IMR-90 (cell line): ENCODE measurements at regions not wholly inside any gene's neighbourhood (a gene's known extent, or its start where the extent isn't known, plus 50 kb on each side); places are given as distances from the start of the nearest gene placed in this dataset.

Experiments
- ATAC-seq: fragments of 200-7000 bp; cut with Tn5 transposase; 2 replicates; pipeline ENCODE4 v1.9.1; 2020; ENCODE audit warnings: low read depth, mild to moderate bottlenecking, moderate library complexity
- BruUV-seq: library from RNA; stranded (reverse); fragments of 400-500 nt; replicated peaks from 2 replicates; lab custom pipeline; 2021; lab: Mats Ljungman, UMichigan
- CTCF ChIA-PET: fragments of 300-600 bp; formaldehyde crosslinking; extraction: SDS; loops from one replicate; lab custom pipeline; 2021; ENCODE audit warnings: antibody characterized with exemption; lab: Yijun Ruan, JAX
- POLR2A ChIA-PET: fragments of 300-600 bp; sonication (Branson Sonifier 250); formaldehyde crosslinking; loops from one replicate; lab custom pipeline; 2022; ENCODE audit warnings: antibody characterized with exemption; ENCODE audit not compliant: unreplicated experiment; lab: Charles Lee
- DNase-seq: peaks from one replicate; pipeline ENCODE4 v3.0.0; 2013
- H2AFZ ChIP-seq: replicated peaks from 2 replicates; pipeline ENCODE3; 2013; ENCODE audit warnings: low read length, mild to moderate bottlenecking; ENCODE audit not compliant: poor library complexity
- H2AK5ac ChIP-seq: 2 replicates; pipeline ENCODE4 v1.6.1; 2013; ENCODE audit warnings: low read depth, low read length, inconsistent platforms
- H2AK9ac ChIP-seq: replicated peaks from 2 replicates; pipeline ENCODE3; 2013; ENCODE audit warnings: mild to moderate bottlenecking, low read depth, low read length, moderate library complexity; ENCODE audit not compliant: poor library complexity
- H2BK120ac ChIP-seq: 2 replicates; pipeline ENCODE4 v1.6.1; 2013; ENCODE audit warnings: low read depth, low read length, inconsistent platforms
- H2BK15ac ChIP-seq: 3 replicates; pipeline ENCODE4 v1.6.1; 2013; ENCODE audit warnings: low read depth, low read length, inconsistent platforms
- H2BK20ac ChIP-seq: 2 replicates; pipeline ENCODE4 v1.6.1; 2013; ENCODE audit warnings: low read depth, mild to moderate bottlenecking, inconsistent platforms, low read length, moderate library complexity
- H2BK5ac ChIP-seq: 2 replicates; pipeline ENCODE4 v1.6.1; 2013; ENCODE audit warnings: mild to moderate bottlenecking, low read depth, low read length, inconsistent platforms; ENCODE audit not compliant: poor library complexity, severe bottlenecking
- H3K14ac ChIP-seq: replicated peaks from 2 replicates; pipeline ENCODE4 v1.6.1; 2013; ENCODE audit warnings: low read depth, low read length, inconsistent platforms
- H3K18ac ChIP-seq: 2 replicates; pipeline ENCODE4 v1.6.1; 2013; ENCODE audit warnings: low read depth, low read length, control low read depth
- H3K23ac ChIP-seq: 2 replicates; pipeline ENCODE4 v1.6.1; 2013; ENCODE audit warnings: low read depth, low read length, inconsistent platforms
- H3K27ac ChIP-seq: 2 replicates; pipeline ENCODE4 v1.5.1; 2013; ENCODE audit warnings: mild to moderate bottlenecking, control low read depth, low read length; ENCODE audit not compliant: insufficient read depth
- H3K27me3 ChIP-seq: 2 replicates; pipeline ENCODE4 v1.6.1; 2013; ENCODE audit warnings: low read length; ENCODE audit not compliant: control insufficient read depth, insufficient read depth
- H3K36me3 ChIP-seq: 2 replicates; pipeline ENCODE4 v1.6.1; 2013; ENCODE audit warnings: low read length, mixed read lengths; ENCODE audit not compliant: control insufficient read depth, insufficient read depth
- H3K4ac ChIP-seq: 2 replicates; pipeline ENCODE4 v1.6.1; 2013; ENCODE audit warnings: low read depth, low read length, inconsistent platforms
- H3K4me1 ChIP-seq: 2 replicates; pipeline ENCODE4 v1.6.1; 2013; ENCODE audit warnings: low read length, mixed read lengths; ENCODE audit not compliant: control insufficient read depth, insufficient read depth
- H3K4me2 ChIP-seq: 2 replicates; pipeline ENCODE4 v1.6.1; 2013; ENCODE audit warnings: low read depth, mild to moderate bottlenecking, control low read depth, low read length, moderate library complexity
- H3K4me3 ChIP-seq: 2 replicates; pipeline ENCODE4 v1.5.1; 2013; ENCODE audit warnings: low read depth, mild to moderate bottlenecking, control low read depth, low read length, moderate library complexity; ENCODE audit not compliant: insufficient read depth
- H3K56ac ChIP-seq: 2 replicates; pipeline ENCODE4 v1.6.1; 2013; ENCODE audit warnings: low read length, inconsistent platforms; ENCODE audit not compliant: insufficient read depth; ENCODE audit errors: extremely low read depth
- H3K79me1 ChIP-seq, 2 experiments: 2 replicates each; pipeline ENCODE4 v1.6.1; 2013; ENCODE audit warnings: low read length in 2 of 2, inconsistent platforms in 1 of 2, low read depth in 1 of 2
- H3K9ac ChIP-seq: 2 replicates; pipeline ENCODE4 v1.6.1; 2013; ENCODE audit warnings: low read depth, low read length, control low read depth
- H3K9me1 ChIP-seq: 2 replicates; pipeline ENCODE4 v1.6.1; 2013; ENCODE audit warnings: low read length, inconsistent platforms; ENCODE audit not compliant: insufficient read depth
- H3K9me3 ChIP-seq: 2 replicates; pipeline ENCODE4 v1.6.1; 2013; ENCODE audit warnings: low read length; ENCODE audit not compliant: control insufficient read depth, insufficient read depth
- H4K20me1 ChIP-seq: 2 replicates; pipeline ENCODE4 v1.6.1; 2013; ENCODE audit warnings: low read length, inconsistent platforms; ENCODE audit not compliant: insufficient read depth
- H4K5ac ChIP-seq: 2 replicates; pipeline ENCODE4 v1.6.1; 2013; ENCODE audit warnings: mild to moderate bottlenecking, low read depth, low read length, control low read depth
- H4K8ac ChIP-seq, 2 experiments: 2 replicates each; pipeline ENCODE4 v1.6.1; 2013; ENCODE audit warnings: low read depth in 2 of 2, low read length in 2 of 2, control low read depth in 1 of 2, inconsistent platforms in 1 of 2
- H4K91ac ChIP-seq: 2 replicates; pipeline ENCODE4 v1.6.1; 2013; ENCODE audit warnings: low read depth, low read length, inconsistent platforms; ENCODE audit not compliant: insufficient read depth
- BHLHE40 ChIP-seq: fragments of 150-350 bp; IDR thresholded peaks from 2 replicates; pipeline ENCODE4 v1.6.1; 2016; ENCODE audit warnings: mild to moderate bottlenecking, low read depth, low read length
- CEBPB ChIP-seq: IDR thresholded peaks from 2 replicates; pipeline ENCODE4 v1.6.1; 2012; ENCODE audit warnings: low read depth, low read length, improper control_type of control experiment
- CHD1 ChIP-seq: IDR thresholded peaks from 2 replicates; pipeline ENCODE4 v1.6.1; 2012; ENCODE audit warnings: low read depth, low read length, improper control_type of control experiment
- FOS ChIP-seq: fragments of 150-350 bp; IDR thresholded peaks from 2 replicates; pipeline ENCODE4 v1.6.1; 2016; ENCODE audit warnings: low read depth, low read length
- MAFK ChIP-seq: IDR thresholded peaks from 2 replicates; pipeline ENCODE4 v1.6.1; 2012; ENCODE audit warnings: low read depth, low read length, improper control_type of control experiment
- MAZ ChIP-seq: IDR thresholded peaks from 2 replicates; pipeline ENCODE4 v1.6.1; 2012; ENCODE audit warnings: low read depth, mild to moderate bottlenecking, low read length, improper control_type of control experiment, moderate library complexity, borderline replicate concordance
- MXI1 ChIP-seq: IDR thresholded peaks from 2 replicates; pipeline ENCODE4 v1.6.1; 2012; ENCODE audit warnings: low read depth, mild to moderate bottlenecking, low read length, moderate library complexity, borderline replicate concordance
- NFE2L2 ChIP-seq: fragments of 150-350 bp; IDR thresholded peaks from 2 replicates; pipeline ENCODE4 v1.6.1; 2016; ENCODE audit warnings: low read depth, mild to moderate bottlenecking, low read length
- POLR2A ChIP-seq: IDR thresholded peaks from 2 replicates; pipeline ENCODE4 v1.6.1; 2012; ENCODE audit warnings: mild to moderate bottlenecking, low read depth, low read length
- RAD21 ChIP-seq: IDR thresholded peaks from 2 replicates; pipeline ENCODE4 v1.6.1; 2012; ENCODE audit warnings: low read length, improper control_type of control experiment
- RCOR1 ChIP-seq: IDR thresholded peaks from 2 replicates; pipeline ENCODE4 v1.6.1; 2012; ENCODE audit warnings: mild to moderate bottlenecking, low read length, improper control_type of control experiment; ENCODE audit not compliant: insufficient replicate concordance
- RFX5 ChIP-seq: IDR thresholded peaks from 2 replicates; pipeline ENCODE4 v1.8.0; 2012; ENCODE audit warnings: low read depth, mild to moderate bottlenecking, low read length, moderate library complexity
- SMC3 ChIP-seq: fragments of 150-350 bp; IDR thresholded peaks from 2 replicates; pipeline ENCODE4 v1.6.1; 2016; ENCODE audit warnings: low read depth, mild to moderate bottlenecking, antibody characterized with exemption, low read length, moderate library complexity
- WGBS, 2 experiments: methylation state at CpG; one replicate each; pipeline versions ENCODE4 v1.1.5 to v1.1.7; 2013; ENCODE audit warnings: missing lambda C conversion rate in 2 of 2; ENCODE audit not compliant: insufficient read length in 1 of 2; ENCODE audit errors: extremely low coverage in 2 of 2; 5-methylcytosine and 5-hydroxymethylcytosine counted together
- dilution Hi-C: fragments of 300-500 bp; cut with HindIII; formaldehyde crosslinking; loops from one replicate; pipeline ENCODE4 v1.14.3; 2018; ENCODE audit warnings: low sequenced_read_pairs; ENCODE audit not compliant: unreplicated experiment
- in situ Hi-C: fragments of 300-500 bp; cut with MboI; formaldehyde crosslinking; loops from 3 replicates; pipeline ENCODE4 v1.14.3; 2019; ENCODE audit warnings: low sequenced_read_pairs, inconsistent platforms, mixed read lengths
- intact Hi-C: fragments of 100-400 bp; cut with micrococcal nuclease; formaldehyde crosslinking; loops from 2 replicates; pipeline ENCODE4 v1.10.0; 2022
- TF ChIP-seq, protein P1 (sequence below): fragments of 150-350 bp; IDR thresholded peaks from 2 replicates; pipeline ENCODE4 v1.6.1; 2016; ENCODE audit warnings: low read depth, mild to moderate bottlenecking, low read length, moderate library complexity, borderline replicate concordance
- TF ChIP-seq, protein P2 (sequence below): fragments of 150-350 bp; IDR thresholded peaks from 2 replicates; pipeline ENCODE4 v1.6.1; 2017; ENCODE audit warnings: mild to moderate bottlenecking, antibody characterized with exemption, low read length, low read depth
- TF ChIP-seq, protein P3 (sequence below): conservative IDR thresholded peaks from 2 replicates; pipeline ENCODE4 v1.5.1; 2012; ENCODE audit warnings: mild to moderate bottlenecking, low read depth, low read length, improper control_type of control experiment

- Histone ChIP-seq H3K27me3 (no peaks in the 10 kb centered on the region), H4K8ac (no peak overlapping the region), H3K4me3 (no peak overlapping the region), H2BK20ac (no peak overlapping the region), H3K27ac (no peak overlapping the region), H2BK5ac (no peak overlapping the region), H3K4me1 (no peaks in the 10 kb centered on the region), H3K36me3 (no peaks in the 10 kb centered on the region), H3K23ac (no peak overlapping the region), H2BK120ac (no peak overlapping the region), H3K14ac (no peak overlapping the region), H2BK15ac (no peak overlapping the region), H2AK5ac (no peak overlapping the region), H4K20me1 (0 out of 2 replicates have a peak, but pooled peaks cover under 1% of the 10 kb centered on the region), H3K9ac (no peak overlapping the region), H3K9me1 (no peaks in the 10 kb centered on the region), H4K5ac (no peak overlapping the region), H2AFZ (no peak overlapping the region), H3K56ac (no peak overlapping the region), H4K91ac (no peak overlapping the region), H3K18ac (no peak overlapping the region), H2AK9ac (no peak overlapping the region), H3K9me3 (no peaks in the 10 kb centered on the region), H3K4me2 (no peak overlapping the region), H3K4ac (no peak overlapping the region), H3K79me1 (no peaks in the 10 kb centered on the region; a peak in 1 of 4 replicates)
- CTCF ChIA-PET = interaction anchor here (0.8 kb wide), 1 partner anchor 270 kb away, joined by 4 read pairs; no protein-coding TSS in a partner anchor
- WGBS, 2 experiments = no CpG with 5 or more reads among the region's 8 CpGs
- DNase-seq (no peak), ATAC-seq (no peak)
- BruUV-seq = no TSS peak
- intact Hi-C loops = loop anchor here (5.0 to 10.0 kb wide), 3 partner anchors 113 to 275 kb away; partner anchors contain the start of gene ZNF681
- POLR2A ChIA-PET = no interaction called here
- in situ Hi-C loops = loop anchor here (25.0 kb wide), 1 partner anchor 768 kb away; the partner anchor contains the start of gene ZNF724
- dilution Hi-C loops = no loop called here
- TF ChIP-seq, protein P1, sequence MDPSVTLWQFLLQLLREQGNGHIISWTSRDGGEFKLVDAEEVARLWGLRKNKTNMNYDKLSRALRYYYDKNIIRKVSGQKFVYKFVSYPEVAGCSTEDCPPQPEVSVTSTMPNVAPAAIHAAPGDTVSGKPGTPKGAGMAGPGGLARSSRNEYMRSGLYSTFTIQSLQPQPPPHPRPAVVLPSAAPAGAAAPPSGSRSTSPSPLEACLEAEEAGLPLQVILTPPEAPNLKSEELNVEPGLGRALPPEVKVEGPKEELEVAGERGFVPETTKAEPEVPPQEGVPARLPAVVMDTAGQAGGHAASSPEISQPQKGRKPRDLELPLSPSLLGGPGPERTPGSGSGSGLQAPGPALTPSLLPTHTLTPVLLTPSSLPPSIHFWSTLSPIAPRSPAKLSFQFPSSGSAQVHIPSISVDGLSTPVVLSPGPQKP = no peak
- TF ChIP-seq RFX5 = no peak
- TF ChIP-seq SMC3 = no peak
- no peak for TF ChIP-seq MAFK
- TF ChIP-seq NFE2L2 = no peak
- no peak for TF ChIP-seq CHD1
- no peak for TF ChIP-seq CEBPB
- TF ChIP-seq, protein P2, sequence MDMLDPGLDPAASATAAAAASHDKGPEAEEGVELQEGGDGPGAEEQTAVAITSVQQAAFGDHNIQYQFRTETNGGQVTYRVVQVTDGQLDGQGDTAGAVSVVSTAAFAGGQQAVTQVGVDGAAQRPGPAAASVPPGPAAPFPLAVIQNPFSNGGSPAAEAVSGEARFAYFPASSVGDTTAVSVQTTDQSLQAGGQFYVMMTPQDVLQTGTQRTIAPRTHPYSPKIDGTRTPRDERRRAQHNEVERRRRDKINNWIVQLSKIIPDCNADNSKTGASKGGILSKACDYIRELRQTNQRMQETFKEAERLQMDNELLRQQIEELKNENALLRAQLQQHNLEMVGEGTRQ = no peak
- TF ChIP-seq FOS = no peak
- no peak for TF ChIP-seq RCOR1
- TF ChIP-seq RAD21 = no peak
- TF ChIP-seq POLR2A = no peak
- TF ChIP-seq, protein P3, sequence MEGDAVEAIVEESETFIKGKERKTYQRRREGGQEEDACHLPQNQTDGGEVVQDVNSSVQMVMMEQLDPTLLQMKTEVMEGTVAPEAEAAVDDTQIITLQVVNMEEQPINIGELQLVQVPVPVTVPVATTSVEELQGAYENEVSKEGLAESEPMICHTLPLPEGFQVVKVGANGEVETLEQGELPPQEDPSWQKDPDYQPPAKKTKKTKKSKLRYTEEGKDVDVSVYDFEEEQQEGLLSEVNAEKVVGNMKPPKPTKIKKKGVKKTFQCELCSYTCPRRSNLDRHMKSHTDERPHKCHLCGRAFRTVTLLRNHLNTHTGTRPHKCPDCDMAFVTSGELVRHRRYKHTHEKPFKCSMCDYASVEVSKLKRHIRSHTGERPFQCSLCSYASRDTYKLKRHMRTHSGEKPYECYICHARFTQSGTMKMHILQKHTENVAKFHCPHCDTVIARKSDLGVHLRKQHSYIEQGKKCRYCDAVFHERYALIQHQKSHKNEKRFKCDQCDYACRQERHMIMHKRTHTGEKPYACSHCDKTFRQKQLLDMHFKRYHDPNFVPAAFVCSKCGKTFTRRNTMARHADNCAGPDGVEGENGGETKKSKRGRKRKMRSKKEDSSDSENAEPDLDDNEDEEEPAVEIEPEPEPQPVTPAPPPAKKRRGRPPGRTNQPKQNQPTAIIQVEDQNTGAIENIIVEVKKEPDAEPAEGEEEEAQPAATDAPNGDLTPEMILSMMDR = no peak
- TF ChIP-seq BHLHE40 = no peak
- no peak for TF ChIP-seq MXI1
- no peak for TF ChIP-seq MAZ
Measured at GRCh38 chr19:24029941-24030636, 56.9 kb upstream of the ZNF254 start.
